Stimulated activated CD8-positive, alpha-beta memory T cell treated with anti-CD3 and anti-CD28 coated beads, Interleukin-12 subunit alpha, Interleukin-12 subunit beta, amount 100 ng/mL, for 4 hours (primary cell): ENCODE measurements at regions not wholly inside any gene's neighbourhood (a gene's known extent, or its start where the extent isn't known, plus 50 kb on each side); places are given as distances from the start of the nearest gene placed in this dataset.
"Not testable (repeated sequence)": the region's sequence is repeated elsewhere in the genome, so short reads cannot be mapped to it uniquely, and the experiment has no call there.

Experiments used
- DNase-seq: peaks from one replicate; pipeline ENCODE4 v3.0.0-alpha.2; 2020; ENCODE audit warnings: low read depth

DNA sequence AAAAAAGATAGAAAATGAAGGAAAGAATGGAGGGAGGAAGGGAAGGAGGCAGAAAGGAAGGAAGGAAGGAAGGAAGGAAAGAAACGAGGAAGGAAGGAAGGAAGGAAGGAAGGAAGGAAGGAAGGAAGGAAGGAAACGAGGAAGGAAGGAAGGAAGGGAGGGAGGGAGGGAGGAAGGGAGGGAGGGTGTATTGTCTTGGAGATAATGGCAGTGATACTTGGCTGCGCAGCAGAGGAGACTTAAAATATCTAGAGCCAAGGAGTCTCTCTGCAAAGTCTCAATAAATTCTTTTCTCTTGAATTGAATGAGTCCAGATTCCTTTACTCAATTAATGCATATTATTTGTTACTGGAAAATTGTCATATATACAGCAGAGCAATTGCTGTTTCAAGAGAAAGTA, 1059.7 kb downstream of the ZPLD1 start:
- DNase-seq: no peak

- no peak for DNase-seq
These were observed 1060.4 kb downstream of the ZPLD1 start for GRCh38 chr3:103495186-103495585.

DNA sequence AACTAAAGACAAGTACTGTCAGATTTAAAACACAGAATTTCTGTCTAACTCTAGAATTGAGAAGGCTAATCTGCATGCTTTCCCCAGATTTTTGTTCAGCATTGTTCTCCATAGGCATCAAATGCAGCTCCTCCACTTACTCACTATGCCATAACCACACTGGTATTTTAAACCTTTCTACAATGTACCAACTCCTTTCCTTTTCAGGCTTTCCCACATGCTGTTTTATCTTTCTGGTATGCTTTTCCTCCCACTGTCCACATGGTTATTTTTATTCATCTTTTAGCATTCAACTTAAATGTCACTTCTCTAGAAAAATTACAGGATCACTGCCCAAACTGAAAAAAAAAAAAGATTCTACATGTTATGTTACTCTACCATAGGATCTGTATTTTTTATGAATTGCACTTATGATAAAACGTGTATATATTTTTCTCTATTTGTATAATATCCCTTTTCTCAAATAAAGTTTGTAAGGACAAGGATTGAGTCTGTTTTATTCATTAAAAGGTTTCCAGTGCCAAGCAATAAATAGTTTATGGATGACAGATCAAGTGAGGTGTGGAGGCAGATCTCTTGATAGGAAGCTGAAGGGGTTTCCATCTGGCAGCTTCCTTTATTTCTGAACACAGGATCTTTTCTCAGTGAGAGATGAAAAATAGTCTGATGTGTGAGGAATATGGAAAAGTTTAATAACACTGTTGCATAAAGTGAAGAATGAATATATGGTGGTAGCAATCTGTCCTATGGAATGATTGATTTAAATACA, 1064.5 kb downstream of the ZPLD1 start:
- no peak for DNase-seq

DNA sequence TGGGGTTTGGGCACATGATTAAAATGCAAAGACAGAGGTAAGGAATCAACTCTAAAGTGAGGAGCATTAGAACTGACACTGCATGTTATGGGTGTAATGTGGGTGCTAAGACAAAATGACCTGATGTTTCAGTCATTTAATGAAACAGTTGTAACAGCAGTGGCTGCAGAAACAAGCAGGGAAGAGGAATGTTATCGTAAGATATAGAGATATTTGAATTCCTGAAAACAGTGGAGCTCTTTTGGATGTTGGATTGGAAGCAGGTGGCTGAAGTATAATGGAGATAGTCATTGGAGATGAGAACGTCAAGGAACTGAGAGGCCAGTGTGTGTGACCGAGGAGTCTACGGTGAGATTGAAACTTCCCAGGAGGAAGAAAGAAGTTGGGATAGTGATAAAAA, 1065.2 kb downstream of the ZPLD1 start:
- no peak for DNase-seq

GRCh38 chr3:103510760-103511159, 1075.9 kb downstream of the ZPLD1 start:
- DNase-seq: no peak

DNA sequence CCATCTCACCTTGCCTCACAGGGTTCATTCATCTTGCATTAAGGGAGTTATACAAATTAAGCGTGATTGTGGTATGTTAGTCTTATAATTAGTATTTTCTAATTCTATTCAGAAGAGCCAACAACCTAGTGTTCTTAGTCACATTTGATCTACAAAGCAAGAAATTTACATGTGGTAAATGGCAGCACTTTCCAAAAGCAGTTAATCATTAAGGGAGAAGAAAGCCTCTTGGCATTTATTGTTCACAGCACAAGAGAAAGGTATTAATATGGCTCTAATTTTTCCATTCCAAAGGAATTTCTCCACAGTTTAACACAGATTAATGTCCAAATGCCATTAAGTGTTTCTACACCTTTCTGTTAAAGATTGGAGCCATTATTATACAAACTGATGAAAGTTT, 1077.1 kb downstream of the ZPLD1 start:
- no peak for DNase-seq

DNA sequence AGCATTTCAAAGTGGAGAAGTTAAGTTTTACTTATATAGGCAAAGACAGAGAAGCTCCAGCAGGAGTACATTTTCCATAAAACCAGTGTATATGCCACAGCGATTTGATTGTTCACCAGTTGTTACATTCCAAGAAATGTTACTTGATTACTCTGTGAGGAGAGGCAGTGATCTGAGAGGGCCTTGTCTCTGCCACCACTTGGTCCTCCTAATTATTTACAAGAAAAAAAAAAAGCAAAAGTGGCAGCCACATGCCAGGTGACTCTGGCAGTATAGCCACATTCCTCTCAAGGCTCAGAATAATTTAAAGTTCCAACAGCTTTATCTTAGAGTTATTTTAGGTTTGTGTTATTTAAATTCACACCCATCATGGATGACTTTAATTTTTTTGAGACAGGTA, 1077.8 kb downstream of the ZPLD1 start:
- no peak for DNase-seq

GRCh38 chr3:103513003-103513402, 1078.2 kb downstream of the ZPLD1 start:
- no peak for DNase-seq

- DNase-seq: no peak
These were observed 1080.3 kb downstream of the ZPLD1 start for GRCh38 chr3:103515116-103515515.

- no peak for DNase-seq
These were observed 1082.1 kb downstream of the ZPLD1 start for GRCh38 chr3:103516950-103517349.

DNA sequence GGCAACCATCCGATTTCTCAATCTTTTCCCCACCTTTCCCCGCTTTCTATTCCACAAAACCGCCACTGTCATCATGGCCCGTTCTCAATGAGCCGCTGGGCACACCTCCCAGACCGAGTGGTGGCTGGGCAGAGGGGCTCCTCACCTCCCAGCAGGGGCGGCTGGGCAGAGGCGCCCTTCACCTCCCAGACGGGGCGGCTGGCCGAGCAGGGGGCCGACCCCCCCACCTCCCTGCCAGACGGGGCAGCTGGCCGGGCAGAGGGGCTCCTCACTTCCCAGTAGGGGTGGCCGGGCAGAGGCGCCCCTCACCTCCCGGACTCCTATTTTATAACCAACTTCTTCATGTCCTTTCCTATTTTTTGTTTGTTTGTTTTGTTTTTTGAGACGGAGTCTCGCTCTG, 1096.5 kb downstream of the ZPLD1 start:
- DNase-seq: not testable (repeated sequence)

GRCh38 chr3:103532986-103533385, 1098.2 kb downstream of the ZPLD1 start:
- no peak for DNase-seq

- DNase-seq: no peak
These were observed 1119.6 kb downstream of the ZPLD1 start for GRCh38 chr3:103554451-103554850.

DNA sequence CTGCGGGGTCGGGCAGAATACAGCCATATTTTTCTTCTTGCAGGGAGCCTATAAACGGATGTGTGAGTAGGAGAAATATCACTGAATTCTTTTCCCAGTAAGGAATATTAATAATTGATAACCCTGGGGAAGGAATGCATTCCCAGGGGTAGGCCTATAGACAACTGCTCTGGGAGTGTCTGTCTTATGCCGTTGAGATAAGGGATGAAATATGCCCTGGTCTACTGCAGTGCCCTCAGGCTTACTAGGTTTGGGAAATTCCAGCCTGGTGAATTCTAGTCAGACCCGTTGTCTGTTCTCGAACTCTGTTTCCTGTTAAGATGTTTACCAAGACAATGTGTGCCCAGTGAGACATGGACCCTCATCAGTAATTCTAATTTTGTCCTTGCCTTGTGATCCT, 1129.3 kb downstream of the ZPLD1 start:
- not testable (repeated sequence) for DNase-seq

- no peak for DNase-seq
These were observed 1151.0 kb downstream of the ZPLD1 start for GRCh38 chr3:103585809-103586208.

GRCh38 chr3:103589770-103590169, 1155.0 kb downstream of the ZPLD1 start:
- no peak for DNase-seq

DNA sequence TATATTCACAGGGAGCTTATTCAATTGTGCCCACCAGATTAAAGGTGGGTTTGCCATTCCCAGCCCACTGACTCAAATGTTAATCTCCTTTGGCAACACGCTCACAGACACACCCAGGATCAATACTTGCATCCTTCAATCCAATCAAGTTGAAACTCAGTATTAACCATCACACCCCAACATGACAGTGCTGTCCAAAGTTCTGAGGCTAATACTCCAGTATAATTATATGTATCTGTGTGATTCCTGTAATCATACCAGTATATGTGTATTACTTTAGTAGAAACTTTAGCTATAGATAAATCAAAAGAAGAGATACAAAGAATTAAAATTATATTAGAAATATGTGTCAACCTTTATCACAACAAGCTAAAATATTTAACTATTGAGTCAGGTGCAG, 1166.0 kb downstream of the ZPLD1 start:
- no peak for DNase-seq

DNA sequence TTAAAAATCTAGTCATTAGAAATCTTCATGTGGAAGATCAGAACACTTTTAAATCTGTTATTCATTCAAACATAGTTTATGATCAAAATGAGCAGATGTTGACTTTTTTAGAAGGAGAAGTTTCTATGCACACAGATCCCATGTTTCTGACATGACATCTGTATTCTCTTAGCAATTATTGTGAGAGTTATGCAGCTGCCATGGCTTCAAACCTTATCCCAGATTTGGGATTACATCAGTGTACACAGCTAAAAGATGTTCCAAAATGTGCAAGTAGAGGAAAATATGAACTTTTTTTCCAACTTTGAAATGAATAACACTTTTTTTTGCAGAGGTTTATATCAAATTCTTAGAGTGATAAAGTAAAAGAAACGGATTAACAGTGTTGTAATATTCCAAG, 1166.9 kb downstream of the ZPLD1 start:
- DNase-seq: no peak

GRCh38 chr3:103609472-103609871, 1174.7 kb downstream of the ZPLD1 start:
- DNase-seq: no peak

GRCh38 chr3:103613397-103614156, 1178.8 kb downstream of the ZPLD1 start:
- DNase-seq: no peak

- no peak for DNase-seq
These were observed 1179.9 kb downstream of the ZPLD1 start for GRCh38 chr3:103614719-103615118.

DNA sequence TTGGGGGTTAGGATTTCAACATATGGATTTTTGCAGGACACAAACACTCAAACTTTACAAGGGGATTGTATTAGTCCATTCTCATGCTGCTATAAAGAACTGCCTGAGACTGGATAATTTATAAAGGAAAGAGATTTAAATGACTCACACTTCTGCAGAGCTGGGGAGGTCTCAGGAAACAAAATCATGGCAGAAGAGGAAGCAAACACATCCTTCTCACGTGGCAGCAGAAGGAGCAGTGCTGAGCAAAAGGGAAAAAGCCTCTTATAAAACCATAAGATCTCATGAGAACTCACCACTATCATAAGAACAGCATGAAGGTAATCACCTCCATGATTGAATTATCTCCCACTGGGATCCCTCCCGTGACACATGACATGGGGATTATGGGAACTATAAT, 1183.1 kb downstream of the ZPLD1 start:
- DNase-seq: no peak

- DNase-seq: no peak
These were observed 1189.5 kb downstream of the ZPLD1 start for GRCh38 chr3:103624271-103624670.

- no peak for DNase-seq
These were observed 1194.6 kb downstream of the ZPLD1 start for GRCh38 chr3:103629391-103629790.
